OCI-LY1 (cell line): ENCODE measurements at regions not wholly inside any gene's neighbourhood (a gene's known extent, or its start where the extent isn't known, plus 50 kb on each side); places are given as distances from the start of the nearest gene placed in this dataset.

Experiments used
- H2AFZ ChIP-seq: fragments of 200-600 bp; sonication (generic), shearing (Covaris generic); 2 replicates; pipeline ENCODE4 v1.6.0; 2014; ENCODE audit warnings: antibody characterized with exemption, mild to moderate bottlenecking, low read length
- H3F3A ChIP-seq: fragments of 200-600 bp; sonication (generic), shearing (Covaris generic); 2 replicates; pipeline ENCODE4 v1.6.0; 2014; ENCODE audit warnings: mild to moderate bottlenecking, antibody characterized with exemption, low read length, moderate library complexity; ENCODE audit not compliant: insufficient read depth
- H3K27ac ChIP-seq: fragments of 200-600 bp; sonication (generic); 2 replicates; pipeline ENCODE4 v1.5.1; 2014; ENCODE audit warnings: low read length, mixed run types, mild to moderate bottlenecking, low read depth; ENCODE audit not compliant: poor library complexity, severe bottlenecking
- H3K27me3 ChIP-seq: fragments of 200-600 bp; sonication (generic); 2 replicates; pipeline ENCODE4 v1.6.0; 2014; ENCODE audit warnings: antibody characterized with exemption, mild to moderate bottlenecking, low read length, moderate library complexity; ENCODE audit not compliant: insufficient read depth
- H3K36me3 ChIP-seq: fragments of 200-600 bp; sonication (generic); 2 replicates; pipeline ENCODE4 v1.6.1; 2014; ENCODE audit warnings: mild to moderate bottlenecking, antibody characterized with exemption, low read length, moderate library complexity, mixed read lengths; ENCODE audit not compliant: insufficient read depth
- H3K4me1 ChIP-seq: fragments of 200-600 bp; sonication (generic); 2 replicates; pipeline ENCODE4 v1.5.1; 2014; ENCODE audit warnings: mild to moderate bottlenecking, low read length, moderate library complexity; ENCODE audit not compliant: insufficient read depth, severe bottlenecking
- H3K4me2 ChIP-seq: fragments of 200-600 bp; sonication (generic), shearing (Covaris generic); 2 replicates; pipeline ENCODE4 v1.6.1; 2014; ENCODE audit warnings: low read length
- H3K4me3 ChIP-seq: fragments of 200-600 bp; sonication (generic); 2 replicates; pipeline ENCODE4 v1.5.1; 2014; ENCODE audit warnings: low read length, low read depth, mild to moderate bottlenecking, mixed read lengths; ENCODE audit not compliant: poor library complexity, severe bottlenecking
- H3K79me2 ChIP-seq: fragments of 200-600 bp; shearing (Covaris generic); 2 replicates; pipeline ENCODE4 v1.6.1; 2016; ENCODE audit warnings: mixed run types, low read length, mixed read lengths; ENCODE audit not compliant: insufficient read depth
- H3K9ac ChIP-seq: fragments of 200-600 bp; sonication (generic), shearing (Covaris generic); 2 replicates; pipeline ENCODE4 v1.6.1; 2014; ENCODE audit warnings: mild to moderate bottlenecking, low read length, mixed read lengths
- H3K9me2 ChIP-seq: fragments of 200-600 bp; sonication (generic), shearing (Covaris generic); 2 replicates; pipeline ENCODE4 v1.6.1; 2014; ENCODE audit warnings: low read depth, mild to moderate bottlenecking, low read length, mixed read lengths
- H3K9me3 ChIP-seq: fragments of 200-600 bp; shearing (Covaris generic); 2 replicates; pipeline ENCODE4 v1.6.1; 2014; ENCODE audit warnings: low read length, mixed read lengths
- H4K20me1 ChIP-seq: fragments of 200-600 bp; sonication (generic), shearing (Covaris generic); 2 replicates; pipeline ENCODE4 v1.6.0; 2016; ENCODE audit warnings: mild to moderate bottlenecking, low read length; ENCODE audit not compliant: insufficient read depth
- CTCF ChIP-seq: fragments of 200-600 bp; sonication (generic), shearing (Covaris generic); IDR thresholded peaks from 2 replicates; pipeline ENCODE4 v1.5.1; 2017; ENCODE audit warnings: mild to moderate bottlenecking, antibody characterized with exemption, low read length, moderate library complexity, mixed read lengths
- EZH2 ChIP-seq: fragments of 200-600 bp; sonication (generic), shearing (Covaris generic); IDR thresholded peaks from 2 replicates; pipeline ENCODE4 v1.8.0; 2017; ENCODE audit warnings: borderline replicate concordance, mixed run types, mild to moderate bottlenecking, antibody characterized with exemption, low read length, moderate library complexity, mixed read lengths

- no peak overlapping the region for H3K4me2 ChIP-seq
- peak overlapping the region; percentile 26 for H2AFZ ChIP-seq
- no peak overlapping the region for H3K9ac ChIP-seq
- TF ChIP-seq EZH2: no peak
- TF ChIP-seq CTCF: no peak
- no peak overlapping the region for H3K4me3 ChIP-seq
- H3K27me3 ChIP-seq: no peaks in the 10 kb centered on the region
- H3K27ac ChIP-seq: no peak overlapping the region
- no peaks in the 10 kb centered on the region for H3F3A ChIP-seq
- H3K36me3 ChIP-seq: no peaks in the 10 kb centered on the region
- H3K9me3 ChIP-seq: no peaks in the 10 kb centered on the region
- H3K9me2 ChIP-seq: no peaks in the 10 kb centered on the region
- no peaks in the 10 kb centered on the region for H4K20me1 ChIP-seq
- H3K79me2 ChIP-seq: no peaks in the 10 kb centered on the region
- peaks cover 12% of the 10 kb centered on the region for H3K4me1 ChIP-seq
Observed at GRCh38 chr13:64640002-64640401, 2590.1 kb downstream of the PCDH9 start.

GRCh38 chr13:64639206-64639605 lies 2590.9 kb downstream of the PCDH9 start:
- Histone ChIP-seq H3K27me3 (no peaks in the 10 kb centered on the region), H3K9me2 (no peaks in the 10 kb centered on the region), H3K9ac (no peak overlapping the region), H3F3A (no peaks in the 10 kb centered on the region), H3K4me3 (no peak overlapping the region), H4K20me1 (no peaks in the 10 kb centered on the region), H3K79me2 (no peaks in the 10 kb centered on the region), H3K27ac (no peak overlapping the region), H3K9me3 (no peaks in the 10 kb centered on the region), H3K4me2 (no peak overlapping the region), H3K36me3 (no peaks in the 10 kb centered on the region), H3K4me1 (peaks cover 12% of the 10 kb centered on the region), H2AFZ (no peak overlapping the region)
- TF ChIP-seq CTCF (no peak), EZH2 (no peak)

- H3K4me1 ChIP-seq: no peaks in the 10 kb centered on the region
- no peaks in the 10 kb centered on the region for H3K9me2 ChIP-seq
- H3K4me2 ChIP-seq: no peak overlapping the region
- no peaks in the 10 kb centered on the region for H3F3A ChIP-seq
- H3K9ac ChIP-seq: no peak overlapping the region
- no peak overlapping the region for H3K27ac ChIP-seq
- TF ChIP-seq CTCF: no peak
- H3K27me3 ChIP-seq: no peaks in the 10 kb centered on the region
- H3K4me3 ChIP-seq: no peak overlapping the region
- no peaks in the 10 kb centered on the region for H4K20me1 ChIP-seq
- no peaks in the 10 kb centered on the region for H3K79me2 ChIP-seq
- H2AFZ ChIP-seq: no peak overlapping the region
- H3K36me3 ChIP-seq: no peaks in the 10 kb centered on the region
- no peaks in the 10 kb centered on the region for H3K9me3 ChIP-seq
Observed at GRCh38 chr13:64633948-64634347, 2596.2 kb downstream of the PCDH9 start.
